ENCODE measurements at regions not wholly inside any gene's neighbourhood (a gene's known extent, or its start where the extent isn't known, plus 50 kb on each side); places are given as distances from the start of the nearest gene placed in this dataset.

GRCh38 chr7:114156178-114156577 is 237.4 kb upstream of the PPP1R3A start:
- H3K9ac ChIP-seq (ENCODE audit: control insufficient read depth, extremely low read depth, insufficient read depth, low read length): no peak overlapping the region
- H3K4me2 ChIP-seq (ENCODE audit: control insufficient read depth, extremely low read depth, insufficient read depth, low read depth, low read length): no peak overlapping the region
- DNase-seq (ENCODE audit: low read depth, low spot score): no peak
- H3K27ac ChIP-seq (ENCODE audit: control insufficient read depth, insufficient read depth, low read length): no peak overlapping the region
- no peaks in the 10 kb centered on the region for H3K9me1 ChIP-seq (ENCODE audit: control insufficient read depth, extremely low read depth, insufficient read depth, low read length)
- no peaks in the 10 kb centered on the region for H3K9me3 ChIP-seq (ENCODE audit: control insufficient read depth, low read depth, low read length)
- FAIRE-seq: no peak
- no peaks in the 10 kb centered on the region for H3K4me1 ChIP-seq (ENCODE audit: control insufficient read depth, extremely low read depth, insufficient read depth, low read length)
- H3K27me3 ChIP-seq (ENCODE audit: control insufficient read depth, extremely low read depth, insufficient read depth, low read length): no peaks in the 10 kb centered on the region
- no peaks in the 10 kb centered on the region for H4K20me1 ChIP-seq (ENCODE audit: control insufficient read depth, extremely low read depth, insufficient read depth, low read length)
- dilution Hi-C loops (cut with MboI; ENCODE audit: extremely low pct_ligation_motif_present, low sequenced_read_pairs): no loop called here
- no peak overlapping the region for H3K4me3 ChIP-seq (ENCODE audit: control insufficient read depth in 2 of 3, extremely low read depth in 1 of 3, insufficient read depth in 2 of 3, low read depth in 1 of 3, low read length in 3 of 3)
- no peak for TF ChIP-seq EZH2 (IDR thresholded peaks at IDR 0.05; ENCODE audit: low read length)
- no peak for TF ChIP-seq CTCF (optimal IDR thresholded peaks at IDR 0.05 in 1 of 3, IDR thresholded peaks at IDR 0.05 in 1 of 3, conservative IDR thresholded peaks at IDR 0.05 in 1 of 3; ENCODE audit: extremely low read depth in 1 of 3, insufficient read depth in 2 of 3, low read length in 3 of 3)
- no peak overlapping the region for H2AFZ ChIP-seq (ENCODE audit: control insufficient read depth, low read length)
- no peaks in the 10 kb centered on the region for H3K79me2 ChIP-seq (ENCODE audit: control insufficient read depth, insufficient read depth, low read length)
- H3K36me3 ChIP-seq (ENCODE audit: control insufficient read depth in 2 of 2, extremely low read depth in 1 of 2, insufficient read depth in 2 of 2, low read length in 2 of 2): no peaks in the 10 kb centered on the region

- DNase-seq (ENCODE audit: low read depth, low spot score) (no peak), FAIRE-seq (no peak)
- Histone ChIP-seq H3K27me3 (ENCODE audit: control insufficient read depth, extremely low read depth, insufficient read depth, low read length) (no peaks in the 10 kb centered on the region), H3K27ac (ENCODE audit: control insufficient read depth, insufficient read depth, low read length) (no peak overlapping the region), H3K4me1 (ENCODE audit: control insufficient read depth, extremely low read depth, insufficient read depth, low read length) (no peaks in the 10 kb centered on the region), H3K9ac (ENCODE audit: control insufficient read depth, extremely low read depth, insufficient read depth, low read length) (no peak overlapping the region), H3K9me1 (ENCODE audit: control insufficient read depth, extremely low read depth, insufficient read depth, low read length) (no peaks in the 10 kb centered on the region), H3K79me2 (ENCODE audit: control insufficient read depth, insufficient read depth, low read length) (no peaks in the 10 kb centered on the region), H2AFZ (ENCODE audit: control insufficient read depth, low read length) (no peak overlapping the region), H4K20me1 (ENCODE audit: control insufficient read depth, extremely low read depth, insufficient read depth, low read length) (no peaks in the 10 kb centered on the region), H3K4me2 (ENCODE audit: control insufficient read depth, extremely low read depth, insufficient read depth, low read depth, low read length) (no peak overlapping the region), H3K36me3 (ENCODE audit: control insufficient read depth in 2 of 2, extremely low read depth in 1 of 2, insufficient read depth in 2 of 2, low read length in 2 of 2) (no peaks in the 10 kb centered on the region), H3K9me3 (ENCODE audit: control insufficient read depth, low read depth, low read length) (no peaks in the 10 kb centered on the region), H3K4me3 (ENCODE audit: control insufficient read depth in 2 of 3, extremely low read depth in 1 of 3, insufficient read depth in 2 of 3, low read depth in 1 of 3, low read length in 3 of 3) (no peak overlapping the region)
- TF ChIP-seq CTCF (optimal IDR thresholded peaks at IDR 0.05 in 1 of 3, IDR thresholded peaks at IDR 0.05 in 1 of 3, conservative IDR thresholded peaks at IDR 0.05 in 1 of 3; ENCODE audit: extremely low read depth in 1 of 3, insufficient read depth in 2 of 3, low read length in 3 of 3): no peak
- no peak for TF ChIP-seq EZH2 (IDR thresholded peaks at IDR 0.05; ENCODE audit: low read length)
- dilution Hi-C loops (cut with MboI; ENCODE audit: extremely low pct_ligation_motif_present, low sequenced_read_pairs): no loop called here
Measured at GRCh38 chr7:114155116-114156110, 236.6 kb upstream of the PPP1R3A start.

Data from keratinocyte (primary cell).